SK-N-SH treated with all-trans-retinoic acid at 6 μM for 48 hours (cell line): ENCODE measurements at regions not wholly inside any gene's neighbourhood (a gene's known extent, or its start where the extent isn't known, plus 50 kb on each side); places are given as distances from the start of the nearest gene placed in this dataset.

Source experiments
- ATAC-seq: fragments of 200-7000 bp; cut with Tn5 transposase; 3 replicates; pipeline ENCODE4 v1.9.1; 2020; ENCODE audit warnings: mild to moderate bottlenecking, moderate library complexity
- ARNTL ChIP-seq: fragments of 450-650 bp; formaldehyde crosslinking; IDR thresholded peaks from 2 replicates; pipeline ENCODE4 v1.5.0; 2020; ENCODE audit warnings: low read depth, mild to moderate bottlenecking, moderate library complexity, borderline replicate concordance
- CSDC2 ChIP-seq: fragments of 250-450 bp; sonication (Bioruptor Pico); IDR thresholded peaks from 2 replicates; pipeline ENCODE4 v1.5.0; 2020; ENCODE audit warnings: mild to moderate bottlenecking, moderate library complexity
- ESRRG ChIP-seq: fragments of 250-450 bp; sonication (Bioruptor Pico); IDR thresholded peaks from 2 replicates; pipeline ENCODE4 v1.6.1; 2021; ENCODE audit warnings: mild to moderate bottlenecking
- GLIS3 ChIP-seq: fragments of 250-450 bp; sonication (Bioruptor Pico); IDR thresholded peaks from 2 replicates; pipeline ENCODE4 v1.5.0; 2020; ENCODE audit warnings: mild to moderate bottlenecking, moderate library complexity
- ISL1 ChIP-seq: fragments of 250-450 bp; sonication (Bioruptor Pico); IDR thresholded peaks from 2 replicates; pipeline ENCODE4 v2.1.2; 2022; ENCODE audit warnings: mild to moderate bottlenecking, moderate library complexity
- OSR1 ChIP-seq: fragments of 250-450 bp; sonication (Bioruptor Pico); IDR thresholded peaks from 2 replicates; pipeline ENCODE4 v1.8.0; 2022; ENCODE audit warnings: moderate library complexity, mild to moderate bottlenecking, inconsistent platforms
- PPARA ChIP-seq: fragments of 250-450 bp; sonication (Bioruptor Pico); IDR thresholded peaks from 2 replicates; pipeline ENCODE4 v1.5.0; 2020; ENCODE audit warnings: mild to moderate bottlenecking, borderline replicate concordance
- RARB ChIP-seq: fragments of 250-450 bp; sonication (Bioruptor Pico); IDR thresholded peaks from 2 replicates; pipeline ENCODE4 v1.8.0; 2021; ENCODE audit warnings: mild to moderate bottlenecking, moderate library complexity
- SNAI2 ChIP-seq: fragments of 250-450 bp; sonication (Bioruptor Pico); IDR thresholded peaks from 2 replicates; pipeline ENCODE4 v1.5.0; 2020; ENCODE audit warnings: mild to moderate bottlenecking, moderate library complexity
- TCF4 ChIP-seq: fragments of 250-450 bp; sonication (Bioruptor Pico); IDR thresholded peaks from 2 replicates; pipeline ENCODE4 v1.8.0; 2021; ENCODE audit warnings: mild to moderate bottlenecking, moderate library complexity, borderline replicate concordance
- ZC3H10 ChIP-seq: fragments of 250-450 bp; sonication (Bioruptor Pico); IDR thresholded peaks from 2 replicates; pipeline ENCODE4 v1.5.1; 2021; ENCODE audit warnings: mild to moderate bottlenecking, moderate library complexity
- ZFP3 ChIP-seq: fragments of 250-450 bp; sonication (Bioruptor Pico); IDR thresholded peaks from 2 replicates; pipeline ENCODE4 v1.5.0; 2020; ENCODE audit warnings: mild to moderate bottlenecking, moderate library complexity
- ZFP30 ChIP-seq: fragments of 450-650 bp; formaldehyde crosslinking; IDR thresholded peaks from 2 replicates; pipeline ENCODE4 v1.5.0; 2022; ENCODE audit warnings: mild to moderate bottlenecking, moderate library complexity
- ZNF565 ChIP-seq: fragments of 450-650 bp; formaldehyde crosslinking; conservative IDR thresholded peaks from 2 replicates; pipeline ENCODE4 v1.5.0; 2020; ENCODE audit warnings: low read depth, mild to moderate bottlenecking, moderate library complexity
- ZNF70 ChIP-seq: fragments of 450-650 bp; formaldehyde crosslinking; IDR thresholded peaks from 2 replicates; pipeline ENCODE4 v1.5.0; 2020; ENCODE audit warnings: mild to moderate bottlenecking, moderate library complexity
- ZNF8 ChIP-seq: fragments of 450-650 bp; formaldehyde crosslinking; IDR thresholded peaks from 2 replicates; pipeline ENCODE4 v1.5.0; 2020; ENCODE audit warnings: mild to moderate bottlenecking, moderate library complexity
- TF ChIP-seq, protein P1 (sequence below): fragments of 250-450 bp; sonication (Bioruptor Pico); IDR thresholded peaks from 2 replicates; pipeline ENCODE4 v1.5.1; 2021; ENCODE audit warnings: mild to moderate bottlenecking, moderate library complexity
- TF ChIP-seq, protein P2 (sequence below): fragments of 250-450 bp; sonication (Bioruptor Pico); IDR thresholded peaks from 2 replicates; pipeline ENCODE4 v1.5.1; 2020; ENCODE audit warnings: low read depth, mild to moderate bottlenecking, moderate library complexity
- TF ChIP-seq, protein P3 (sequence below): fragments of 250-450 bp; sonication (Bioruptor Pico); IDR thresholded peaks from 2 replicates; pipeline ENCODE4 v1.8.0; 2021; ENCODE audit warnings: low read depth, mild to moderate bottlenecking, moderate library complexity, borderline replicate concordance
- TF ChIP-seq, protein P4 (sequence below): fragments of 250-450 bp; sonication (Bioruptor Pico); IDR thresholded peaks from 2 replicates; pipeline ENCODE4 v1.8.0; 2020; ENCODE audit warnings: mild to moderate bottlenecking, moderate library complexity, borderline replicate concordance
- TF ChIP-seq, protein P5 (sequence below): fragments of 250-450 bp; sonication (Bioruptor Pico); IDR thresholded peaks from 2 replicates; pipeline ENCODE4 v1.5.0; 2020; ENCODE audit warnings: mild to moderate bottlenecking, moderate library complexity

DNA sequence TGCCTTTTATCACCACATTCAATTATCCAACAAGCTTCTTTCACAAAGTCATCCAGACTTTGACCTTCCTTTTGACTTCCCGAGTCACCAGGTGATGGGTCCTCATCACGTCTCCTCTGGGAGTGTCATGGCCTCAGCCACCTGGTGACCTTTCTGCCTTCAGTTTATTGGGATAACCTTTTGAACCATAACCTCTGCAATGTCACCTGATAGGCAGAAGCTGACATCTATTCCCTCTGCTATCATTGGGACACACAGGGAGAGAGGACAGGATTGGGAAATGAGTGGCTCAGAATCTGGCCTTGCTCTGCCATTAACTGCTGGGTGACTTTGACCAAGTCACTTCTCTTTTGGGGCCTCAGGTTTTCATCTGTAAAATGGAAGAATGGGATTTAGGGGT, 388.7 kb downstream of the NUAK1 start:
- ATAC-seq = no peak
- TF ChIP-seq ISL1 (CRISPR knock-in tag) = no peak
- TF ChIP-seq, protein P1, sequence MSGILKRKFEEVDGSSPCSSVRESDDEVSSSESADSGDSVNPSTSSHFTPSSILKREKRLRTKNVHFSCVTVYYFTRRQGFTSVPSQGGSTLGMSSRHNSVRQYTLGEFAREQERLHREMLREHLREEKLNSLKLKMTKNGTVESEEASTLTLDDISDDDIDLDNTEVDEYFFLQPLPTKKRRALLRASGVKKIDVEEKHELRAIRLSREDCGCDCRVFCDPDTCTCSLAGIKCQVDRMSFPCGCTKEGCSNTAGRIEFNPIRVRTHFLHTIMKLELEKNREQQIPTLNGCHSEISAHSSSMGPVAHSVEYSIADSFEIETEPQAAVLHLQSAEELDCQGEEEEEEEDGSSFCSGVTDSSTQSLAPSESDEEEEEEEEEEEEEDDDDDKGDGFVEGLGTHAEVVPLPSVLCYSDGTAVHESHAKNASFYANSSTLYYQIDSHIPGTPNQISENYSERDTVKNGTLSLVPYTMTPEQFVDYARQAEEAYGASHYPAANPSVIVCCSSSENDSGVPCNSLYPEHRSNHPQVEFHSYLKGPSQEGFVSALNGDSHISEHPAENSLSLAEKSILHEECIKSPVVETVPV (CRISPR knock-in tag) = no peak
- TF ChIP-seq ZFP30 = no peak
- TF ChIP-seq OSR1 = no peak

DNA sequence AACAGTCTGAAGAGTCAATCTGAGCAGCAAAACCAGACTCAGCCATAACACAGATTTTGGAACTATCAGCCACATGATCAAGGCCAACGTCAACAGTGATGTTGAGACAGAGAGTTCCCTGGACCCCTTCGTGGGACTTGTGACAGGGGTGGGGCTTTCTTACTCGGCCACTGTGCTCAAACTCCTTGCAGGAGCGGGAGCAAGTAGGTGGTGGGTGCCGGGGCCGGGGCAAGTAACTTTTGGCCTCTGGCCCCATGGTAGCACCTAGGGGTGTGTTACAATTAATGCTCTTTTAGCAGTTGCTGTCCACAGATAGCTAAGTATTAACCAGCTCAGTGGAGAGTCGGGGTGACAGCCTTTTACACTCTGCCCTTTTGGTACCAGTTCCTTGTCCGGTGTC, 384.4 kb downstream of the NUAK1 start:
- ATAC-seq = no peak
- TF ChIP-seq ZFP30 (no peak), ZC3H10 (CRISPR knock-in tag) (no peak), ZNF8 (CRISPR knock-in tag) (no peak), GLIS3 (CRISPR knock-in tag) (no peak), PPARA (CRISPR knock-in tag) (no peak), SNAI2 (CRISPR knock-in tag) (no peak), RARB (no peak), ARNTL (CRISPR knock-in tag) (no peak)
- TF ChIP-seq, protein P2, sequence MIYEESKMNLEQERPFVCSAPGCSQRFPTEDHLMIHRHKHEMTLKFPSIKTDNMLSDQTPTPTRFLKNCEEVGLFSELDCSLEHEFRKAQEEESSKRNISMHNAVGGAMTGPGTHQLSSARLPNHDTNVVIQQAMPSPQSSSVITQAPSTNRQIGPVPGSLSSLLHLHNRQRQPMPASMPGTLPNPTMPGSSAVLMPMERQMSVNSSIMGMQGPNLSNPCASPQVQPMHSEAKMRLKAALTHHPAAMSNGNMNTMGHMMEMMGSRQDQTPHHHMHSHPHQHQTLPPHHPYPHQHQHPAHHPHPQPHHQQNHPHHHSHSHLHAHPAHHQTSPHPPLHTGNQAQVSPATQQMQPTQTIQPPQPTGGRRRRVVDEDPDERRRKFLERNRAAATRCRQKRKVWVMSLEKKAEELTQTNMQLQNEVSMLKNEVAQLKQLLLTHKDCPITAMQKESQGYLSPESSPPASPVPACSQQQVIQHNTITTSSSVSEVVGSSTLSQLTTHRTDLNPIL (CRISPR knock-in tag) = no peak

GRCh38 chr12:105756961-105757360, 381.8 kb downstream of the NUAK1 start:
- TF ChIP-seq, protein P3, sequence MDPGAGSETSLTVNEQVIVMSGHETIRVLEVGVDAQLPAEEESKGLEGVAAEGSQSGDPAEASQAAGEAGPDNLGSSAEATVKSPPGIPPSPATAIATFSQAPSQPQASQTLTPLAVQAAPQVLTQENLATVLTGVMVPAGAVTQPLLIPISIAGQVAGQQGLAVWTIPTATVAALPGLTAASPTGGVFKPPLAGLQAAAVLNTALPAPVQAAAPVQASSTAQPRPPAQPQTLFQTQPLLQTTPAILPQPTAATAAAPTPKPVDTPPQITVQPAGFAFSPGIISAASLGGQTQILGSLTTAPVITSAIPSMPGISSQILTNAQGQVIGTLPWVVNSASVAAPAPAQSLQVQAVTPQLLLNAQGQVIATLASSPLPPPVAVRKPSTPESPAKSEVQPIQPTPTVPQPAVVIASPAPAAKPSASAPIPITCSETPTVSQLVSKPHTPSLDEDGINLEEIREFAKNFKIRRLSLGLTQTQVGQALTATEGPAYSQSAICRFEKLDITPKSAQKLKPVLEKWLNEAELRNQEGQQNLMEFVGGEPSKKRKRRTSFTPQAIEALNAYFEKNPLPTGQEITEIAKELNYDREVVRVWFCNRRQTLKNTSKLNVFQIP (CRISPR knock-in tag) = no peak
- TF ChIP-seq, protein P2 (CRISPR knock-in tag) = no peak
- TF ChIP-seq ESRRG (no peak), ZC3H10 (CRISPR knock-in tag) (no peak), GLIS3 (CRISPR knock-in tag) (no peak), CSDC2 (no peak), PPARA (CRISPR knock-in tag) (no peak), ARNTL (CRISPR knock-in tag) (no peak), ZNF565 (CRISPR knock-in tag) (no peak), OSR1 (no peak), ZNF70 (CRISPR knock-in tag) (no peak), RARB (no peak), ZFP3 (no peak), ZFP30 (no peak), SNAI2 (CRISPR knock-in tag) (no peak), TCF4 (no peak)
- TF ChIP-seq, protein P1 (CRISPR knock-in tag) = no peak
- TF ChIP-seq, protein P4, sequence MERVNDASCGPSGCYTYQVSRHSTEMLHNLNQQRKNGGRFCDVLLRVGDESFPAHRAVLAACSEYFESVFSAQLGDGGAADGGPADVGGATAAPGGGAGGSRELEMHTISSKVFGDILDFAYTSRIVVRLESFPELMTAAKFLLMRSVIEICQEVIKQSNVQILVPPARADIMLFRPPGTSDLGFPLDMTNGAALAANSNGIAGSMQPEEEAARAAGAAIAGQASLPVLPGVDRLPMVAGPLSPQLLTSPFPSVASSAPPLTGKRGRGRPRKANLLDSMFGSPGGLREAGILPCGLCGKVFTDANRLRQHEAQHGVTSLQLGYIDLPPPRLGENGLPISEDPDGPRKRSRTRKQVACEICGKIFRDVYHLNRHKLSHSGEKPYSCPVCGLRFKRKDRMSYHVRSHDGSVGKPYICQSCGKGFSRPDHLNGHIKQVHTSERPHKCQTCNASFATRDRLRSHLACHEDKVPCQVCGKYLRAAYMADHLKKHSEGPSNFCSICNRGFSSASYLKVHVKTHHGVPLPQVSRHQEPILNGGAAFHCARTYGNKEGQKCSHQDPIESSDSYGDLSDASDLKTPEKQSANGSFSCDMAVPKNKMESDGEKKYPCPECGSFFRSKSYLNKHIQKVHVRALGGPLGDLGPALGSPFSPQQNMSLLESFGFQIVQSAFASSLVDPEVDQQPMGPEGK (CRISPR knock-in tag) = no peak
- TF ChIP-seq, protein P5, sequence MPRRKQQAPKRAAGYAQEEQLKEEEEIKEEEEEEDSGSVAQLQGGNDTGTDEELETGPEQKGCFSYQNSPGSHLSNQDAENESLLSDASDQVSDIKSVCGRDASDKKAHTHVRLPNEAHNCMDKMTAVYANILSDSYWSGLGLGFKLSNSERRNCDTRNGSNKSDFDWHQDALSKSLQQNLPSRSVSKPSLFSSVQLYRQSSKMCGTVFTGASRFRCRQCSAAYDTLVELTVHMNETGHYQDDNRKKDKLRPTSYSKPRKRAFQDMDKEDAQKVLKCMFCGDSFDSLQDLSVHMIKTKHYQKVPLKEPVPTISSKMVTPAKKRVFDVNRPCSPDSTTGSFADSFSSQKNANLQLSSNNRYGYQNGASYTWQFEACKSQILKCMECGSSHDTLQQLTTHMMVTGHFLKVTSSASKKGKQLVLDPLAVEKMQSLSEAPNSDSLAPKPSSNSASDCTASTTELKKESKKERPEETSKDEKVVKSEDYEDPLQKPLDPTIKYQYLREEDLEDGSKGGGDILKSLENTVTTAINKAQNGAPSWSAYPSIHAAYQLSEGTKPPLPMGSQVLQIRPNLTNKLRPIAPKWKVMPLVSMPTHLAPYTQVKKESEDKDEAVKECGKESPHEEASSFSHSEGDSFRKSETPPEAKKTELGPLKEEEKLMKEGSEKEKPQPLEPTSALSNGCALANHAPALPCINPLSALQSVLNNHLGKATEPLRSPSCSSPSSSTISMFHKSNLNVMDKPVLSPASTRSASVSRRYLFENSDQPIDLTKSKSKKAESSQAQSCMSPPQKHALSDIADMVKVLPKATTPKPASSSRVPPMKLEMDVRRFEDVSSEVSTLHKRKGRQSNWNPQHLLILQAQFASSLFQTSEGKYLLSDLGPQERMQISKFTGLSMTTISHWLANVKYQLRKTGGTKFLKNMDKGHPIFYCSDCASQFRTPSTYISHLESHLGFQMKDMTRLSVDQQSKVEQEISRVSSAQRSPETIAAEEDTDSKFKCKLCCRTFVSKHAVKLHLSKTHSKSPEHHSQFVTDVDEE (CRISPR knock-in tag) = no peak
- no peak for ATAC-seq
